ENCODE measurements at regions not wholly inside any gene's neighbourhood (a gene's known extent, or its start where the extent isn't known, plus 50 kb on each side); places are given as distances from the start of the nearest gene placed in this dataset.

DNA sequence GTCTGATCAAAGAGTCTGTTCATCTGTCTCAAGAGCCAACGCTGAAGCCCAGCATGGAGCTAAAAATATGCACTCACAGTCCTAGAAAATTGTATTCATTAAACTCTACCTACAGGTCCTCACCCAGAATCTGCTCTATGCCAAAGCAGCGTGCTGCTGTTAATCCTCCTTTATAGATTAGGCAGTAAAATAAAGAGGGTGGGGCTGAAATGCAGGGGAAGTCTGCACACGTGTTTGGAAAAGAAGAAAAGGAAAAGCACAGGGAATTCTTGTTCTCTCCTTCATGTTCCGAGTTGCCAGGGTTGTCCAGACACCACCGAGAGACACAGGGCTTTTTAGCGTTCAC lies 121.4 kb upstream of the TMEM161B start:
- no peak overlapping the region for H3K27ac ChIP-seq (ENCODE audit: insufficient read depth, low read length)
- H3K4me3 ChIP-seq (replicated peaks in 1 of 4; ENCODE audit: control extremely low read depth in 1 of 4, insufficient read depth in 1 of 4, low read depth in 3 of 4, low read length in 4 of 4) = no peak overlapping the region
- no peak for DNase-seq (ENCODE audit: low read depth in 2 of 2)
- no peak overlapping the region for H3K9ac ChIP-seq (ENCODE audit: insufficient read depth, low read length)
- no peaks in the 10 kb centered on the region for H3K36me3 ChIP-seq (ENCODE audit: control insufficient read depth, insufficient read depth, low read length)
- no peak overlapping the region for H3K4me2 ChIP-seq (ENCODE audit: extremely low read depth, insufficient read depth, low read length)
- TF ChIP-seq EZH2 (IDR thresholded peaks at IDR 0.05; ENCODE audit: low read length, missing control alignments) = no peak
- TF ChIP-seq, protein P1, sequence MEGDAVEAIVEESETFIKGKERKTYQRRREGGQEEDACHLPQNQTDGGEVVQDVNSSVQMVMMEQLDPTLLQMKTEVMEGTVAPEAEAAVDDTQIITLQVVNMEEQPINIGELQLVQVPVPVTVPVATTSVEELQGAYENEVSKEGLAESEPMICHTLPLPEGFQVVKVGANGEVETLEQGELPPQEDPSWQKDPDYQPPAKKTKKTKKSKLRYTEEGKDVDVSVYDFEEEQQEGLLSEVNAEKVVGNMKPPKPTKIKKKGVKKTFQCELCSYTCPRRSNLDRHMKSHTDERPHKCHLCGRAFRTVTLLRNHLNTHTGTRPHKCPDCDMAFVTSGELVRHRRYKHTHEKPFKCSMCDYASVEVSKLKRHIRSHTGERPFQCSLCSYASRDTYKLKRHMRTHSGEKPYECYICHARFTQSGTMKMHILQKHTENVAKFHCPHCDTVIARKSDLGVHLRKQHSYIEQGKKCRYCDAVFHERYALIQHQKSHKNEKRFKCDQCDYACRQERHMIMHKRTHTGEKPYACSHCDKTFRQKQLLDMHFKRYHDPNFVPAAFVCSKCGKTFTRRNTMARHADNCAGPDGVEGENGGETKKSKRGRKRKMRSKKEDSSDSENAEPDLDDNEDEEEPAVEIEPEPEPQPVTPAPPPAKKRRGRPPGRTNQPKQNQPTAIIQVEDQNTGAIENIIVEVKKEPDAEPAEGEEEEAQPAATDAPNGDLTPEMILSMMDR (conservative IDR thresholded peaks at IDR 0.05 in 1 of 2, IDR thresholded peaks at IDR 0.05 in 1 of 2; ENCODE audit: low read depth in 1 of 2, low read length in 2 of 2) = no peak
- no peaks in the 10 kb centered on the region for H3K27me3 ChIP-seq (ENCODE audit: control insufficient read depth, insufficient read depth, low read length)
- no peaks in the 10 kb centered on the region for H3K79me2 ChIP-seq (ENCODE audit: control insufficient read depth, insufficient read depth, low read length)
- no peak overlapping the region for H2AFZ ChIP-seq (ENCODE audit: low read length)
- H3K4me1 ChIP-seq (ENCODE audit: control insufficient read depth, extremely low read depth, insufficient read depth, low read length) = no peaks in the 10 kb centered on the region
- no peaks in the 10 kb centered on the region for H4K20me1 ChIP-seq (ENCODE audit: control insufficient read depth, extremely low read depth, insufficient read depth, low read length)
- no peaks in the 10 kb centered on the region for H3K9me3 ChIP-seq (ENCODE audit: control insufficient read depth, insufficient read depth, low read depth, low read length)

GRCh38 chr5:88389338-88390095 lies 120.9 kb upstream of the TMEM161B start:
- H2AFZ ChIP-seq (ENCODE audit: low read length) = no peak overlapping the region
- no peak for TF ChIP-seq EZH2 (IDR thresholded peaks at IDR 0.05; ENCODE audit: low read length, missing control alignments)
- TF ChIP-seq, protein P1 (conservative IDR thresholded peaks at IDR 0.05 in 1 of 2, IDR thresholded peaks at IDR 0.05 in 1 of 2; ENCODE audit: low read depth in 1 of 2, low read length in 2 of 2) = no peak
- no peak overlapping the region for H3K27ac ChIP-seq (ENCODE audit: insufficient read depth, low read length)
- H3K9ac ChIP-seq (ENCODE audit: insufficient read depth, low read length) = no peak overlapping the region
- peak in 1 of 2 donors; percentile 30 for DNase-seq (ENCODE audit: low read depth in 2 of 2)
- no peaks in the 10 kb centered on the region for H4K20me1 ChIP-seq (ENCODE audit: control insufficient read depth, extremely low read depth, insufficient read depth, low read length)
- H3K4me1 ChIP-seq (ENCODE audit: control insufficient read depth, extremely low read depth, insufficient read depth, low read length) = no peaks in the 10 kb centered on the region
- H3K79me2 ChIP-seq (ENCODE audit: control insufficient read depth, insufficient read depth, low read length) = no peaks in the 10 kb centered on the region
- H3K4me3 ChIP-seq (replicated peaks in 1 of 4; ENCODE audit: control extremely low read depth in 1 of 4, insufficient read depth in 1 of 4, low read depth in 3 of 4, low read length in 4 of 4) = no peak overlapping the region
- H3K36me3 ChIP-seq (ENCODE audit: control insufficient read depth, insufficient read depth, low read length) = no peaks in the 10 kb centered on the region
- H3K27me3 ChIP-seq (ENCODE audit: control insufficient read depth, insufficient read depth, low read length) = no peaks in the 10 kb centered on the region
- H3K9me3 ChIP-seq (ENCODE audit: control insufficient read depth, insufficient read depth, low read depth, low read length) = no peaks in the 10 kb centered on the region
- H3K4me2 ChIP-seq (ENCODE audit: extremely low read depth, insufficient read depth, low read length) = no peak overlapping the region

GRCh38 chr5:88388476-88389337 lies 120.1 kb upstream of the TMEM161B start:
- Histone ChIP-seq H3K4me2 (ENCODE audit: extremely low read depth, insufficient read depth, low read length) (no peak overlapping the region), H3K4me3 (replicated peaks in 1 of 4; ENCODE audit: control extremely low read depth in 1 of 4, insufficient read depth in 1 of 4, low read depth in 3 of 4, low read length in 4 of 4) (no peak overlapping the region), H3K36me3 (ENCODE audit: control insufficient read depth, insufficient read depth, low read length) (no peaks in the 10 kb centered on the region), H3K4me1 (ENCODE audit: control insufficient read depth, extremely low read depth, insufficient read depth, low read length) (no peaks in the 10 kb centered on the region), H3K79me2 (ENCODE audit: control insufficient read depth, insufficient read depth, low read length) (no peaks in the 10 kb centered on the region), H3K9me3 (ENCODE audit: control insufficient read depth, insufficient read depth, low read depth, low read length) (no peaks in the 10 kb centered on the region), H3K27me3 (ENCODE audit: control insufficient read depth, insufficient read depth, low read length) (no peaks in the 10 kb centered on the region), H3K9ac (ENCODE audit: insufficient read depth, low read length) (no peak overlapping the region), H3K27ac (ENCODE audit: insufficient read depth, low read length) (no peak overlapping the region), H2AFZ (ENCODE audit: low read length) (no peak overlapping the region), H4K20me1 (ENCODE audit: control insufficient read depth, extremely low read depth, insufficient read depth, low read length) (no peaks in the 10 kb centered on the region)
- no peak for DNase-seq (ENCODE audit: low read depth in 2 of 2)
- no peak for TF ChIP-seq EZH2 (IDR thresholded peaks at IDR 0.05; ENCODE audit: low read length, missing control alignments)
- TF ChIP-seq, protein P1 (conservative IDR thresholded peaks at IDR 0.05 in 1 of 2, IDR thresholded peaks at IDR 0.05 in 1 of 2; ENCODE audit: low read depth in 1 of 2, low read length in 2 of 2) = no peak

Data from fibroblast of lung (primary cell).